PC-9 (cell line): ENCODE measurements at regions not wholly inside any gene's neighbourhood (a gene's known extent, or its start where the extent isn't known, plus 50 kb on each side); places are given as distances from the start of the nearest gene placed in this dataset.

Experiments
- BruUV-seq: library from RNA; stranded (reverse); fragments of 400-500 nt; replicated peaks from 2 replicates; lab custom pipeline; 2021; lab: Mats Ljungman, UMichigan
- CTCF ChIA-PET: fragments of 300-600 bp; sonication (Branson Sonifier 250); formaldehyde crosslinking; loops from one replicate; lab custom pipeline; 2022; ENCODE audit warnings: antibody characterized with exemption; lab: Charles Lee
- POLR2A ChIA-PET: fragments of 300-600 bp; sonication (Branson Sonifier 250); formaldehyde crosslinking; loops from one replicate; lab custom pipeline; 2022; ENCODE audit warnings: antibody characterized with exemption; ENCODE audit not compliant: unreplicated experiment; lab: Charles Lee
- DNase-seq, 2 experiments: peaks; one replicate each; pipeline versions ENCODE4 v3.0.0 to v3.0.0-alpha.2; 2015 to 2022; ENCODE audit warnings: mixed read lengths in 1 of 2
- H2AFZ ChIP-seq: fragments of 200-600 bp; sonication (generic); 2 replicates; pipeline ENCODE4 v1.8.1; 2017; ENCODE audit warnings: antibody characterized with exemption
- H3F3A ChIP-seq: fragments of 200-600 bp; sonication (generic); 2 replicates; pipeline ENCODE4 v1.8.1; 2017; ENCODE audit warnings: antibody characterized with exemption, mild to moderate bottlenecking, low read depth; ENCODE audit not compliant: insufficient read depth
- H3K27ac ChIP-seq: fragments of 200-600 bp; sonication (generic); 2 replicates; pipeline ENCODE4 v1.6.1; 2016; ENCODE audit warnings: mixed run types
- H3K27me3 ChIP-seq: fragments of 200-600 bp; sonication (generic); 2 replicates; pipeline ENCODE4 v1.6.1; 2016; ENCODE audit warnings: low read depth, mixed run types; ENCODE audit not compliant: insufficient read depth
- H3K36me3 ChIP-seq: fragments of 200-600 bp; sonication (generic); 2 replicates; pipeline ENCODE4 v1.6.1; 2016; ENCODE audit warnings: low read depth, mixed run types
- H3K4me1 ChIP-seq: fragments of 200-600 bp; sonication (generic); replicated peaks from 2 replicates; pipeline ENCODE4 v1.6.1; 2016; ENCODE audit warnings: mixed run types; ENCODE audit not compliant: insufficient read depth
- H3K4me2 ChIP-seq: fragments of 200-600 bp; sonication (generic); 2 replicates; pipeline ENCODE4 v1.6.1; 2017; ENCODE audit warnings: mixed run types
- H3K4me3 ChIP-seq: fragments of 200-600 bp; sonication (generic); 2 replicates; pipeline ENCODE4 v1.6.1; 2016; ENCODE audit warnings: mixed run types
- H3K79me2 ChIP-seq: fragments of 200-600 bp; sonication (generic); 2 replicates; pipeline ENCODE4 v1.6.1; 2017; ENCODE audit warnings: low read depth, mixed run types
- H3K9me2 ChIP-seq: fragments of 200-600 bp; sonication (generic); 2 replicates; pipeline ENCODE4 v1.8.1; 2017; ENCODE audit warnings: mild to moderate bottlenecking; ENCODE audit not compliant: insufficient read depth
- H3K9me3 ChIP-seq: fragments of 200-600 bp; sonication (generic); 2 replicates; pipeline ENCODE4 v1.8.1; 2016; ENCODE audit warnings: low read depth; ENCODE audit not compliant: insufficient read depth
- H4K20me1 ChIP-seq: fragments of 200-600 bp; sonication (generic); 2 replicates; pipeline ENCODE4 v1.8.1; 2017; ENCODE audit not compliant: insufficient read depth
- CTCF ChIP-seq: fragments of 200-600 bp; sonication (generic); conservative IDR thresholded peaks from 2 replicates; pipeline ENCODE4 v1.6.1; 2017; ENCODE audit warnings: mixed run types, antibody characterized with exemption, mild to moderate bottlenecking, moderate library complexity
- EZH2 ChIP-seq: fragments of 200-600 bp; sonication (generic); IDR thresholded peaks from 2 replicates; pipeline ENCODE4 v1.8.0; 2017; ENCODE audit warnings: antibody characterized with exemption, low read depth
- intact Hi-C: fragments of 100-400 bp; cut with micrococcal nuclease; formaldehyde crosslinking; loops from one replicate; pipeline ENCODE4 v1.10.0; 2022; ENCODE audit not compliant: unreplicated experiment

GRCh38 chr10:85195596-85195995 lies 867.2 kb downstream of the CCSER2 start:
- Histone ChIP-seq H2AFZ (no peak overlapping the region), H3K4me3 (no peak overlapping the region), H4K20me1 (no peaks in the 10 kb centered on the region), H3K36me3 (no peaks in the 10 kb centered on the region), H3K27me3 (no peaks in the 10 kb centered on the region), H3F3A (no peaks in the 10 kb centered on the region), H3K4me2 (no peak overlapping the region), H3K4me1 (no peaks in the 10 kb centered on the region), H3K9me3 (no peaks in the 10 kb centered on the region), H3K79me2 (no peaks in the 10 kb centered on the region), H3K9me2 (no peaks in the 10 kb centered on the region), H3K27ac (no peak overlapping the region)
- BruUV-seq = no TSS peak
- intact Hi-C loops = no loop called here
- TF ChIP-seq CTCF (no peak), EZH2 (no peak)
- no peak for DNase-seq
- ChIA-PET POLR2A (no interaction called here), CTCF (no interaction called here)

GRCh38 chr10:85204814-85205213 lies 876.4 kb downstream of the CCSER2 start:
- POLR2A ChIA-PET = no interaction called here

GRCh38 chr10:85212526-85212925 lies 884.1 kb downstream of the CCSER2 start:
- no TSS peak for BruUV-seq
- Histone ChIP-seq H3K9me2 (no peaks in the 10 kb centered on the region), H3K27ac (no peak overlapping the region), H3K36me3 (no peaks in the 10 kb centered on the region), H2AFZ (no peak overlapping the region), H4K20me1 (no peaks in the 10 kb centered on the region), H3K9me3 (no peaks in the 10 kb centered on the region), H3K4me1 (no peaks in the 10 kb centered on the region), H3K4me3 (no peak overlapping the region), H3K27me3 (no peaks in the 10 kb centered on the region), H3K79me2 (no peaks in the 10 kb centered on the region), H3F3A (no peaks in the 10 kb centered on the region), H3K4me2 (no peak overlapping the region)
- intact Hi-C loops = no loop called here
- POLR2A ChIA-PET = no interaction called here
- CTCF ChIA-PET = no interaction called here
- TF ChIP-seq EZH2 = no peak
- TF ChIP-seq CTCF = no peak
- no peak for DNase-seq

More at GRCh38 chr10:85204814-85205213, 876.4 kb downstream of the CCSER2 start:
- no peaks in the 10 kb centered on the region for H3K9me3 ChIP-seq
- TF ChIP-seq EZH2 (no peak), CTCF (no peak)
- no peaks in the 10 kb centered on the region for H3K4me1 ChIP-seq
- no peak overlapping the region for H2AFZ ChIP-seq
- no peaks in the 10 kb centered on the region for H3F3A ChIP-seq
- no TSS peak for BruUV-seq
- CTCF ChIA-PET = no interaction called here
- H4K20me1 ChIP-seq = no peaks in the 10 kb centered on the region
- no peak for DNase-seq
- no peaks in the 10 kb centered on the region for H3K36me3 ChIP-seq
- no peaks in the 10 kb centered on the region for H3K79me2 ChIP-seq
- H3K4me3 ChIP-seq = no peak overlapping the region
- intact Hi-C loops = no loop called here
- H3K4me2 ChIP-seq = no peak overlapping the region
- no peaks in the 10 kb centered on the region for H3K9me2 ChIP-seq
- no peak overlapping the region for H3K27ac ChIP-seq
- no peaks in the 10 kb centered on the region for H3K27me3 ChIP-seq
